Hematopoietic multipotent progenitor cell treated with erythropoietin and hydrocortisone succinate and interleukin-3 and kit ligand, for 15 days (in vitro differentiated cells): ENCODE measurements at regions not wholly inside any gene's neighbourhood (a gene's known extent, or its start where the extent isn't known, plus 50 kb on each side); places are given as distances from the start of the nearest gene placed in this dataset.
"Not testable (repeated sequence)": the region's sequence is repeated elsewhere in the genome, so short reads cannot be mapped to it uniquely, and the experiment has no call there.

Source experiments
- DNase-seq: peaks from one replicate; pipeline ENCODE4 v3.0.0-alpha.2; 2015; ENCODE audit warnings: low spot score

DNA sequence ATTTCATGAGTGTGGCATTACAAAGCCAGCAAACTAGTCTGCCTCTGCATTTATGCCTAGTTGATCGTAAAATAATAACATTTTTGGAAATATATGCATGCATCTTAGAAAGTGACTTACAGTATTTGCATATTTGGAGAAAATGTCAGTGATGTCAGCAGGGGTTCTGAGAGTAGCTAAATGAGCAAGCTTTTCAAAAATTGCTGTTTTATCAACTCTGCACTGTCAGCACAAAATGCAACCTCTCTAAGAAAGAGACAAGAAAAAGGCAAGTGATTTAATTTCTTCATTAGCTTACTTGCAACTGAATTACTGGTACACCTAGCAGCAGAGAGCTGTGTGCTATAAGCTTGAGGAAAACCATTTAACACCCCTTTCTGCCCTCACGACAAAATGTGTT is 632.5 kb upstream of the MMS22L start:
- no peak for DNase-seq

DNA sequence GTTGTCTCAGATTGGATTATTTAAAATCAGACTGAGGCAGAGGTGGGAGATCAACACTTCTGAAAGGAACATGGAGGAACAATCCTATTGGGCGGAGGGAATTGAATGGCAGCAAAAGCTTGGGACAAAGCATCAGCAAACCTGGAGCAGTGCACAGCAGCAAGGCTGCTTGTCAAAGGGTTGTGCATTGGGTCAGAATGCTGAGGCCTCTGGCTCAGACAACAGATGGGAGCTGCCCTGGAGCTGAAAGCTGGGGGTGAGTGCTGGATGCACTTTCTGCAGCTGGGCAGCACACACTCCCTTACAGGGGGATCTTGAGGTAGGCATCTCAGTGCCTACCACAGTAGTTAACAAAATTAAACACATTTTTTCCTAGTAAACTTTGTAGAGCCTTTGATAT is 634.4 kb upstream of the MMS22L start:
- DNase-seq, result no peak

DNA sequence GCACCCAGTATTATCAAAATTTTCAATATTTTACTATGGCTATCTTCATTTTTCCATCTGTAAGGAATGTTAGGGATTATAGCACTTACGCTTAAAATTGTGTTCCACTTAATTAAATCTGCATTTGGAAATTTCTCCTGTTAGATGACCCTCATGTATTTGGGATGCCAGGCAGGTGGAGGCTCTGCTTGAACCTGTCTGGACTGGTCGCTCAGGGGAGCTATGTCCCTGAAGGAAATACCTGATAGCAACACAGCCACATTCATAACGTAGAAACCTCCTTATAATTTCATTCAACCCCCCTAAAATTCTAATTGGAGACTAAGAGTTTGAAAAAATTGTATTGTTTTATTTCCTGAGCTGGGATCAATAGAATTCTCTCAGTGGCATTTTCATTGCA is 636.0 kb upstream of the MMS22L start:
- no peak for DNase-seq

DNA sequence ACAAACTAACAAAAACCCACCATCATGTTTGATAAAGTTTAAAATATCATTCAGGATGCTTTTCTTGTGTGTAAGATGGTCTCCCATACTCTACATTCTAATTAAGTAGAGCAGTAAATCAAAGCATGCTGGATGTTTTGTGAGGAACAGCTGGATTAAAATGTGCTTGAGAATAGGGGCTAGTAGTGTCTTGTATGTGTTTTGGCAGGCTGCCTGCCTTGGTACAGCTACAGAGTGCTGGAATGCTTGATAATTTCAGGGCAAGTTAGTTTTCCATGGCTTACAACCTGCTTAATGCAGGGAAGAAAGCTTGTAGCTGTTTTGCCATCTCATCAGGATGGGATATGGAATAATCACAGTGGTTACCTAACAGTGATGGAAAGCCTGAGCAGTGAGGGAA is 636.6 kb upstream of the MMS22L start:
- DNase-seq, result no peak

- DNase-seq, result no peak
These were observed 640.2 kb upstream of the MMS22L start for GRCh38 chr6:97923249-97923648.

GRCh38 chr6:97925504-97925903 is 642.5 kb upstream of the MMS22L start:
- DNase-seq, result no peak

GRCh38 chr6:97939440-97940168 is 656.6 kb upstream of the MMS22L start:
- DNase-seq, result no peak

- no peak for DNase-seq
These were observed 664.8 kb upstream of the MMS22L start for GRCh38 chr6:97947841-97948240.

- DNase-seq, result no peak
These were observed 675.1 kb upstream of the MMS22L start for GRCh38 chr6:97958134-97958533.

DNA sequence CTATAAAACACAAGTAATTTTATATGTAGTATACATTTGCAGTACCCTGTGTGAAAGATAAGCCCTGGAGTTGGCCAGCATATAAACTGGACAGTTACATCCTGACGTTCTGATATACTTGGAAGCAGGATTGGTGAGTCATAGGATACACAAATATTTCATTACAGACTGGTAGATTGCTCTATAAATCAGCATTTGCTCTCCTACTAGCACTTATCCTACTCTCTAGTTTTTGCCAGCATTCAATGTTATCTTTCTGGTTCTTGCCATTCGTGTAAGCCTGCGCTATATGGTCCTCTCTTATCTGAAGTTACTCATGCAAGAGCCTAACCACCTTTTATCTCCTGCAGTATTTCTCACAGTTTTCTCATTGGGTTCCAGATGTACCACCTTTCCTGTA is 680.2 kb upstream of the MMS22L start:
- no peak for DNase-seq

GRCh38 chr6:97969065-97969464 is 686.0 kb upstream of the MMS22L start:
- no peak for DNase-seq

GRCh38 chr6:97977084-97977483 is 694.1 kb upstream of the MMS22L start:
- DNase-seq, result no peak

GRCh38 chr6:97978855-97979271 is 695.8 kb upstream of the MMS22L start:
- DNase-seq, result no peak

DNA sequence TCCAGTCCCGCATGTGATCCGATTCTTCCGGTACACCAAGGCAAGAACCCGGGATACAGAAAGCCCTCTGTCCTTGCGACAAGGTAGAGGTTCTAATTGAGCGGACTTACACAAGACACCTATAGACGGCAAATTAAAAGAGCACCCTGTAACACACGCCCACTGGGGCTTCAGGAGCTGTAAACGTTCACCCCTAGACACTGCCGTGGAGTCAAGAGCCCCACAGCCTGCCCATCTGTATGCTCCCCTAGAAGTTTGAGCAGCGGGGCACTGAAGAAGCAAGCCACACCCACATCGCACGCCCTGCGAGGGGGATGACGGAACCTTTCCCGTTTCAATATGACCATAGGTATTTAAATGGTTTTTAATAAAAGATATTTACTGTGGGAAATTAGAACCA is 696.3 kb upstream of the MMS22L start:
- not testable (repeated sequence) for DNase-seq

- DNase-seq, result no peak
These were observed 706.4 kb upstream of the MMS22L start for GRCh38 chr6:97989451-97989850.

DNA sequence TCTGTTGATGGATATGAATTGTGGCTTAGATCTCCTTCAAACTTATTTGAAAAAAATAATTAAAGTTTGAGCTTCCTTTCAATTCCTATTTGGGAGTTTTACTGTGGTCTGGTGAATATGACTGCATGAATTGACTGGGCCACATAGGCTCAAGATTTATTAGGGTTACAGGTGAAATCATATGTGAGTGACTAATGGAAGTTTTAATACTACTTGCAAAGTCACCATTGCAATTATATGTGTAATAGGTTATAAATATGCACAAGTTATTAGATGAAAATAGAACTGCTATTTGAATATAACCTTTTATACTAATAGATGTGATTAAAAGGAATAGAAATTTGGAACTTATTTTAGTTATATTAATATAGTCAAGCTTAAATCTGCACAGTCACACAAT is 712.1 kb upstream of the MMS22L start:
- DNase-seq, result no peak

- DNase-seq, result no peak
These were observed 719.7 kb upstream of the MMS22L start for GRCh38 chr6:98002678-98003077.

DNA sequence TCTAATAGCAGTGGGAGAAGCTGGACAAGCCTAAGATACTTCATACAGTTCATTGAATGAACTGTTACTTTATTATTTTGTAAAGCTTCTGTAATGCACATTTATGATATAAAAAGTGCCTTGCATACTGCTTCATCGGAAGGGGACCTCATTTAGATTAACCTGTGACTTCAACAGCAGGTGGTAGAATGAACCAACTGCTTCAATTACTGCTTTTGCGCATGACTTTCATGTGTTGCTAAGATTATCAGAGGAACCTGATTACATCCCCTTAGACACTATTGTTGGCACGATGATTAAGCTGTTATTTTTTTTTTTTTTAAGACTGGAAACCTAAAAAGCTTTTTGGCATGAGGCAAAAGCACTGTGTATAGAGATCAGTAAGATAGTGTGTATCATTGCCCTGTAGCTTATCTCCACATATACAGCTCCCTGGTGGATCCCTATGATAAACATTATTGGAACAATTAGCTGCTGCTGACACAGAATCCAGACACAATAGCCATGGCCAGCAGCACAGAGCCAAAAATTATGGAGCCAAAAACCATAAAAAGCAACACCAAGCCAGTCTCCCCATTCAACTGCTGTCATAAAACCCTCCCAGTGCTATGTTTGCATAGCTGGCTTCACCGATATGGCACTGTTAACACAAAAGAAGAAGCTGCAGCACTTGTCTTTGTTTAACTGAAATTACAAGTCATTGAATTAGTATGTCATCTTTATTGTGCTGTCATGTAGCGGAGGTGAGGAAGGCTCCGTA is 731.6 kb upstream of the MMS22L start:
- no peak for DNase-seq

DNA sequence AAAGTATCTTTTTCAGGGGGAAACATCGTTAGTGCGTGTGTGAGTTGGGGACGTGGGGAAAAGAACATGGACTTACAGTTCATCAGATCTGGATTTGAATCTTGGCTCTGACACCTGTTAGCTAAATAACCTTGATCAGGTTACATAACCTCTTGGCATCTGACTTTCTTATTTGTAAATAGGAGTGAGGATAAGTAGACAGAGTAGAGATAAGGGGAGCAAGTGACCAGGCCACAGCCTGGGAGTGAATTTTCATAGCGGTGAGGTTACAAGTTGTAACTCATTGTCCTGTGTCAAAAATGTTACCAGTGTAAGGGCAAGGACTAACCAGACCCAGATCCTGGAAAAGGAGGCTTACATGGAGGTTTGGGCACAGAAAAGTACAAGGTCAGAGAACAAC is 733.5 kb upstream of the MMS22L start:
- DNase-seq, result no peak

- DNase-seq, result no peak
These were observed 737.2 kb upstream of the MMS22L start for GRCh38 chr6:98020222-98020621.

GRCh38 chr6:98024359-98024758 is 741.3 kb upstream of the MMS22L start:
- no peak for DNase-seq

DNA sequence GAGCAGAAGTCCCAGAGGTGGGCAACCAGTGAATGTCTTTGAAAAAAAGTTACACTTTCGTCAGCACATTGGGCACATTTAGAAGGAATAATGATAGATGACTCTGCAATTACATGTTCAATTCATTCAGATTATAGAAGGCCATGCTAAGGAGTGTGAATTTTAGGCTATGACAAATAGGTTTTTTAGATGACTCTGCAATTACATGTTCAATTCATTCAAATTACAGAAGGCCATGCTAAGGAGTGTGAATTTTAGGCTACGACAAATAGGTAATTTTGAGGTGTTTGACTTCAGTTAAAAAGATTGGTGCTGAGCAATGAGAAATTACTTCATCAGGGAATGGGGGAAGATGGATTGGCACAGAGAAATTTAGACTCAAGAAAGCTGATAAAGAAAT is 744.9 kb upstream of the MMS22L start:
- DNase-seq, result no peak

DNA sequence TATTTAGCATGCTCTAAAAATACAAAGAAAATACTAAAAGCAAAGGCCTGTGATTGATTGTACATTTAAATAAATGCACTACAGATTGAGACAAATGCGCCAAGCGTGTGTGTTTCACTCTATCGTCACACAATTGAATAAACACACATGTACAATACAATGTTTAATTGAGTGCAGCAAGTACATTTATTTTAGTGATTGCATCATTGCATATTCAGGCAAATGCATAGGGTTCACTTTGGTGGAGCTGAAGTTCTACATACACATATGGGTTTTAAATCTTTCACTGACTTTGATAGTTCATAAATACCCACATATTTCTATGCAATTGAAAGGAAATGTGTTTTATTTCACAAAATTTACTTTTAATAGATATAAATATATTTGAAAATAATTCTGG is 750.6 kb upstream of the MMS22L start:
- no peak for DNase-seq
